Astrocyte of the spinal cord (primary cell): ENCODE measurements at regions not wholly inside any gene's neighbourhood (a gene's known extent, or its start where the extent isn't known, plus 50 kb on each side); places are given as distances from the start of the nearest gene placed in this dataset.

Experiments
- DNase-seq: peaks from one replicate; pipeline ENCODE4 v3.0.0; 2011; ENCODE audit warnings: low read depth, low spot score
- H3K4me3 ChIP-seq: 2 replicates; pipeline ENCODE4 v1.5.1; 2011; ENCODE audit warnings: low read depth, mild to moderate bottlenecking, low read length, moderate library complexity
- CTCF ChIP-seq: IDR thresholded peaks from 2 replicates; pipeline ENCODE4 v1.5.1; 2012; ENCODE audit warnings: low read depth, mild to moderate bottlenecking, low read length, inconsistent platforms
- in situ Hi-C: cut with HindIII; loops from 2 replicates; pipeline ENCODE4 v1.10.0; 2017; ENCODE audit warnings: low sequenced_read_pairs

DNA sequence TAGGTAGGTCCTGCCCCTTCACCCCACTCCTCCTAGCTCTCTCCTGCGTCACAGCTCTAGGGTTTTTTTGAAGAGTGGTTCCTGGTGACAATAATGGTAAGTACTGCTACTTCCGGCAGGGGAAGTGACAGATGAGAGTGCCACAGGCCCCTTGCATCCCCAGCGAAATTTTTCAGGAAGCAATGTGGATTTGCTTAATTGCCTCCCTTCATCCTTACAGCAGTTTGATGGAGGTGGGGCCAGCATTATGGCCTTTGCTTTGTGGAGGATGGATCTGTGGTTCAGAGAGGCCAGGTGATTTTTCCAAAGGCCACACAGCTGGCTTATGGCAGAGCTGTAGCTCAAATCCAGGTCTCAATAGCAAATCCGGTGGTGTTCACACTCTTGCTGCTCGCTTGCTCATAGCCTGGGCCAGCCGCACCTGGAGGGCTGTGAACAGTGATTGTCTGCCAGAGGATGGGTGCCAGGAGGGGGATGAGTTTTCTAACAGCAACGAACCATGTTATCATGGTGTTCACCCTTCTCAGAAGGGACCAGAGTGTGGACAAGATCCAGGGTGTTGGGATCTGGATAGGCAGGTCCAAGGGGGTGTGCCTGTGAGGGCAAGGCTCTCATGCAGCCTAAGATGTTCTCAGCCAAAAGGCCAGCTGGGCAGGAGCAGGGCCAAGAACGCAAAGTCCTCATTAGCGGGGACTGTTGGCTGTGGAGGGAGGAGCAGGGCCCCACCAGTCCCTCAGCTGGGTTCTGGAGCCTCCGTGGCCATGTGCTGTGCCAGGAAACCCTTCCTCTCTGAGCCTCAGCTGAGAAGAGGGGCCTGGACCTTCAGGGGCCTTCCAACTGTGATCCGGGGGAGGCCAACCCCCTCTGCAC, 89.0 kb downstream of the EMX2 start:
- no peak overlapping the region for H3K4me3 ChIP-seq
- no peak for TF ChIP-seq CTCF
- no peak for DNase-seq
- in situ Hi-C loops: no loop called here

DNA sequence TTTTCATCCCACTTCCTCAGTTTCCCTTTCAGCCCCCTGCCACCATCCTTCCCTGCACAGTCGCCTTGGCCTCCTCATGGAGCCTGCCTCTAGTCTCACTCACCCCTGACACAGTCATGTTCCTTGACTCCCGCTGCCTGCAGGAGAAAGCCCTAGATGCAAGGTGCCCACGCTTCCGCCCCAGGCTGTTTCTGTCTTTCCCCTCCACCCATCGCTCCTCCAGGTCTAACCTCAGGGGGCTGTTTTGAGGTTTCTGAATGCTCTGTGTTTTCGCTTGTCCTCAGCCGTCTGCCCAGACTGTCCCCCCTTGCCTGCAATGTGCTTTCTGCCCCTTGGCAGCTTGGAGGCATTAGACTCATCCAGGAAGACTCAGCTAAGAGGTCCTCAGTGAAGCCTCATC, 89.9 kb downstream of the EMX2 start:
- H3K4me3 ChIP-seq: no peak overlapping the region
- DNase-seq: no peak
- TF ChIP-seq CTCF: no peak
- in situ Hi-C loops: no loop called here

DNA sequence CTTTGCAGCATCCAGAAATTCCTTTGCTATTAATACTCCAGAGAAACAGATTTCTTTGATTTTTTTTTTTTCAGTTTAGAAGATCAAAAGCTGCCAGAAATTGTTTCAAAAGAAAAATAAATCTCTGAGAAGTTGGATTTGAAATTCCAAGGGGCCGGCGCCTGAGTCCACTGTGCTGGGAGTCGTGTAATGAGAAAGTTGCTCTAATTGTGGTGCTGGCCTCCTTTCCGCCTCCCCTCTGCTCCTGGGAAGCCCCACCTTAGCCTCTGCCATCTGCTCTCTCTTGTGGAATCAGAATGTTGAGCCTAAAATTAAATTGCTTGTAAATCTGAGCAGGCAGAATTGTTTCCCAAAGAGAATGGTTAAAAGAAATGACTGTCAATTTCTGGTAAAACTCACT, 93.3 kb downstream of the EMX2 start:
- in situ Hi-C loops: no loop called here
- TF ChIP-seq CTCF: no peak
- no peak for DNase-seq
- no peak overlapping the region for H3K4me3 ChIP-seq

DNA sequence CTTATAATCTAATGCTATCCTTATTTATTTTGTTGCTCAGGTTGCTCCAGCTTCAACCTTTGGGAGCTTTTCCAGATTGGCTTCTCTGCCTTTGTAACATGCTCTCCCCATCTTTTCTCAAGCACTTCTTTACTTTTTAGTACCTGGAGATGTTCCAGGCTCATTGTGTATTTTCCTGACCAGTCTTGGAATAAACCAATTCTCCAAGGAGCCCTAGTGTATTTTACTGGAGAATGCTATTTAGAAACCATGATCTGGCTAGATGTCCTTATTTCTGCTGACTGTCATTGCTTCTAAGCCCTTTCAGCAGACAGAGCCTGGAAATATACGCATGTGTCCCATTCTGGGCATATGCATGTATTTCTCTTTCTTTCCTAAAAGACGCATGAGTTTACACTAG, 95.7 kb downstream of the EMX2 start:
- no peak for DNase-seq
- H3K4me3 ChIP-seq: no peak overlapping the region
- in situ Hi-C loops: no loop called here
- TF ChIP-seq CTCF: no peak

DNA sequence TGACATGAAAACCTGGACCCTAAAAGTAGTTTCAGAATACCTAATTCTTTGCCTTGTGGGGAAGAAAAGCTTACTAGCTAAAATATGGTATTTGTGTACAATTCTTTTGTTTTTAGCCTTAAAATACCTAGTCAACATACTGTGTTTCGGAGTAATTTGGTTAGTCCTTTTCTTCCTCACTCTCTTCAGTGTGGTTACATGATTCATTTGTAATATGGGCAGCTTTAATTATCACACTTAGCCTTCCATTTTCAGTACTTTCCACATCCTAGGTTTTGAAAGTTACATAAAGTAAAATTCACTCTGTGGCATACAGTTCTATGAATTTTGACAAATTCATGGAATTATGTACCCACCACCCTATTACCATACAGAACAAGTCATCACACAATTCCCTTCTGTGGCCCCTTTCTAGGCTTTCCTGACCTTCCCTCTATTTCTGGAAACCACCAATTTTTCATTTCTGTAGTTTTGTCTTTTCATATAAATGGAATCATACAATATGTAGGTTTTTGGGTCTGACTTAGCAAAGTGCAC, 96.2 kb downstream of the EMX2 start:
- no peak overlapping the region for H3K4me3 ChIP-seq
- in situ Hi-C loops: no loop called here
- TF ChIP-seq CTCF: no peak
- no peak for DNase-seq

- in situ Hi-C loops: no loop called here
- H3K4me3 ChIP-seq: no peak overlapping the region
- DNase-seq: no peak
- TF ChIP-seq CTCF: no peak
Observed at GRCh38 chr10:117640406-117640805, 97.9 kb downstream of the EMX2 start.
